GM21529 (cell line): ENCODE measurements at regions not wholly inside any gene's neighbourhood (a gene's known extent, or its start where the extent isn't known, plus 50 kb on each side); places are given as distances from the start of the nearest gene placed in this dataset.

Experiments used
- ATAC-seq: cut with Tn5 transposase; IDR thresholded peaks from one replicate; pipeline ENCODE4 v1.9.1; 2021; ENCODE audit not compliant: unreplicated experiment

DNA sequence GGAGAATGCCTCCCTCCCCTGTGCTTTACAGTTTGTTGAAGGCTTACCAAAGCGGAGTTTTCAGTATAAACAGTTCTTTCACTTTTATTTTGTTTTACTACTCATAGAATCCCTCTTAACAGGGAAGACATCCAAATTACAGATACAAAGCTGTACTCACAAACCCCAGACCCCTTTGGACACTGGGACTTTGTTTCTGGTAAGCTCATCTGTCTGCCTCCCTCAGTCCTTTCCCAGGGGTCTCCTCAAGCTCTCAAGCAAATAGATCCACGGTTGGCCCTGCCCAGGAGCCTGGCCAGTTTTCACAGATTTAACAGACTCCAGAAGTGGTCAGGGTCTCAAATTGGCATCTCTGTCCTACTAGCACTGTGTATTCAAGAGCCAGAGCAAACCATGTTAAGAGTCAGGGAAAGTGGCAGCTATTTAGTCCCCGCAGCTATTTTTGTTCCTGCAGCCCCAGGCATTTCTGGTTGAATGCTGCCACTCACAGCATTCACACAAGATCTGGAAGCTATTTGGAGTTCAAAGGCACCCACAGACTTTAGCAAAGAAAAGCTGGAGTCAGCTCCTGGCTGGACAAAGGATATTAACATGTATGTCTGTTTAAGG is 54.2 kb downstream of the TMEM100 start:
- no peak for ATAC-seq

DNA sequence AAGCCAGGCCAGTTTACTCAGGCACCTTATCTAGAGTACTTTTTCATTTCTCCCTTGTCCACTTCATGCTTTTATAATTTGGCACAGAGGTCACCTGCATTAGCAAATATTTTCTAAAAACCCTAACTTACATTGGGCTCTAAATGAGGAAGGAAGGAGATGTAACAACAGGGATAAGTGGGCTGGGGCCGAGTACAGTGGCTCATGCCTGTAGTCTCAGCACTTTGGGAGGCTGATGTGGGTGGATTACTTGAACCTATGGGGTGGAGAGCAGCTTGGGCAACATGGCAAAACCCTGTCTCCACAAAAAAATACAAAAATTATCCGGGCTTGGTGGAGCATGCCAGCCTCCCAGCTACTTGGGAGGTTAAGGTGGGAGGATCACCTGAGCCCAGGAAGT is 55.9 kb downstream of the TMEM100 start:
- no peak for ATAC-seq

DNA sequence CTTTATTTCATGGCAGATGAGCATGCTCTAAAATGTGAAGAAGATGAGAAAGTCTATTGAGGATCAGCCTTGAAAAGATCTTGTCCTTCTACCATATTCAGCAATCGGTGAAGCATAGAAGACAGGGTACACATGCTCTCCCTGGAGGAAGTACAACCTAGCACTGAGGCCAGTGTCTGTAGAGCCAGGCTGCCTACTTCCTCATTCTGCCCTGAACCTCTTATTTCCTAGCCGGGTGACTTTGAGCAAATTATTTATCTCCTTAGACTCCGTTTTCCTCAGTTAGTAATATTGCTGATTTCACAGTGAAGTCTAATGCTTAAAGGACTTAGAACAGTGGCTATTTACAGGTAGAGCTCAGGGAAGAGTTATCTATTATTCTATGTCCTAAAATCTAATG is 58.4 kb downstream of the TMEM100 start:
- peak; percentile 92 for ATAC-seq

DNA sequence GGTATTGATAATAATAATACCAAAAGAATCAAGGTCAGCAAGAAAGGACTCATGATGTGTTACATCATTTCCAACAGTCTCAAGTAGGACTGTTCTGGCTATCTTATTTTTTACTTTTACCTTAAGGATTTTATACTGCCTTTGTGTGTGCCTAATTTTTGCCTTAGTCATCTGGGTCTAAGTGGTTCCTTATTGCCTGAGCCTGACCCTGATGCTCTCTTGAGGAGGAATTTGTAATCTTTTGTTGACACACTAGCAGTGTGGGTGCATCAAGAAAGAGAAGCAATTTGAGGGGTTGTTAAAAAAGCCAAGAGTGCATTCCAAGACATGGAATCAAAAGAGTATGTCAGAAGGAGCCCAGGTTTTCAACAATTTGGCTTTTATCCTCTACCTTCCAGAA is 59.3 kb downstream of the TMEM100 start:
- ATAC-seq: no peak

DNA sequence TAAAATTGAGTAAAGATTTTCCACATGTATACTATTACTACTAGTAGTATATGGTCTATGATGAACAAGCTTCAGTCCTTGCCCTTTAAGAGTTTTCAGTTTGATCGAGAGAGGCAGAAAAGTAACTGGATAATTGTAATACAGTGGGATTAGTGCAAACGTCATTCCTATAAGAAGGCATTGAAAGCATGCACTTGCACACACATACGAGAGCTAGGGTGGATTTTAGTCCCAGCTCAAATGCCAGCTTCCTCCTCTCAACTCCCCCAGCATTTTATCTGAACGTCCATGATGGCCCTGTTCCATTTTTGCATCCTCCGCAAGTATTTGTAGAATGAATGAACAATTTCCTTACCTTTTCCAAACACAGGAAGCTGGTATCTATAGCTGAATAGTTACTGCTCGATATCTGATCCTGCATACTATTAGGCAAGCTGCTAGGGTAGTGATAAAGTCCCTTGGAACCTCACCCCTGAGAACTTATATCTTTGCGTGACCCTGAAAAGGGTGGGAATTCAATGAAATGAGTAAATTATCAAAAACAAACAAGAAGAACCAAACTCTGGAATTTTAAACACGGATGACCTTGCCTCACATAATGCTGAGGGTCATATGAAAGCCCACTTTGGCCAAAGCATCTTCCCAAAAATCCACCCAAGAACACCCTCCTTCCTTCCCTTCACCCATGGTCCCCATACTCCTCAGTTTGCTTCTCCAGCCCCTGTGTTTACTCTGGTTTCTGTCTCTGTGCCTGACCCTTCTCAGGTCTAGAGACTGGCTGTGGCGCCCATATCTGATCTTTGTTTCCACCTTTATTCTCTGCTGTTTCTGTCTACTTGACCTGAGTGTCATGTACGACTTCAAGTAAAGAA is 60.5 kb downstream of the TMEM100 start:
- ATAC-seq: no peak

DNA sequence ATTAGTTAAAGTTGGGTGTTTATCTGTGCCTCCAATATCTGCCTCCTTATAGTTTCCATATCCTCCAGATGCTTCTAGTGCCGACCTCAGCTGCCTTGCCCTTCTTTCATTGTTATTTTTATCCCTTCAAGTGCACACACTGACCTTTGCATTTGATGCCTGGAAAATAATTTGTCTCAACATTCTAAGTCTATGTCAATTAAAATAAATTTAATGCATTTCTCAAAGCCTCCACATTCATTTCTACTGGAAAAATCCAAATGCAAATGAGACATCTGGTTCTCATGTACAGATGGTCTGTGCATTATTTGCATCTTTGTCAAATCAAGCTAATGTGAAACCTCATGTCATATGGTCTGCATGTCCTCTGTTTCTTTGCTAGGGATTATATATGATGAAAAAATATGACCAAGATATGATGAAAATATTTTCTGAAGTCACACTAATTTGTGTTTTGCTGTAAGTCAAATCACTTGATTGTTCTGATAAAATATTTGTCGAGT is 61.4 kb downstream of the TMEM100 start:
- no peak for ATAC-seq

DNA sequence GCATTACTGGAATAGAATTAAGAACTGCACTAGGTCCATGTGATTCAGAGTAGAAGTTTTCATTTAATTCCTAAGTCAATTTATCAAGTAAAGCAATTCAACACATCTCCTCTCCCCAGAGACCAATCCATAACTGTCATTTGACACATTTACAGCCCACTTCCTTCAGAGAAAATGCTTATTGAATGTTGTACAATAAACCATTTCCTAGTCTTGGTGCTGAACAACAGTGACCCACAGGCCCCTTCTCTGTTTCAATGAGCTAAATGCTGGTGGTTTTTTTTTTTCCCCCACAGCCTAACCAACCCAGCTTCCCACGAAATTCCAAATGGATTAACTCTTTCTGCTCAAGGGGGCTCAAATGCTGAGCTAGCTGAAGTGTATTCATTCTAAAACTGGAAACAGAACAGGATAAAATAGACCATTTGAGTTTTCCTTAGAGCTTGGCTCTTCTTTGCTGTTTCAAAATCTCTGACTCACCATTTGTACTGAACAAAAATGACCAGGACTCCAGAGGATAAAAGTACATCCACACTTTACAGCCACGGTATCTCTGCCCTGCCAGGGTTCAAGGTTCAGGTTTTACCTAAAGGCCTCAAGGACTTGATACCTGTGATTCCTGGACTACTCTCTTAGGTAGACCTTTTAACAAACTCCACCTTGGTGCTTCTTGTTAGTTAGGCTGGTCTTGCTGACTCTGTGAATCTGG is 62.3 kb downstream of the TMEM100 start:
- ATAC-seq: no peak

DNA sequence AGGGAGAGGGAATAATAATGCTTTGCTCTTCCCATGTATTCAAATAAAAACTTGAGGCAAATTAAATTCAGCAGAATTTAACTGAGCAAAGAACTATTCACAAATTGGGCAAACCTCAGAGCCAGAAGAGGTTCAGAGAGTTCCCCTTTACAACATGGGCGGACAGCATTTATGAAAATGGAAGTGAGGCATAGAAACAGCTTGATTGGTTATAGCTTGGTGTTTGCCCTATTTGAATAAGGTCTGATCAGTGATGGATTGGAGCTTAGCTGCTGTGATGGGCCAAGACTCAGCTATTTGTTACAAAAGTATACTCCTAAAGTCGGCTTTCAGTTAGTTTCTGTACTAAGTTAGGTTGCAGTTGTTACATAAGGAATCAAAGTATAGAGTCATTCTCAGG is 63.0 kb downstream of the TMEM100 start:
- no peak for ATAC-seq

DNA sequence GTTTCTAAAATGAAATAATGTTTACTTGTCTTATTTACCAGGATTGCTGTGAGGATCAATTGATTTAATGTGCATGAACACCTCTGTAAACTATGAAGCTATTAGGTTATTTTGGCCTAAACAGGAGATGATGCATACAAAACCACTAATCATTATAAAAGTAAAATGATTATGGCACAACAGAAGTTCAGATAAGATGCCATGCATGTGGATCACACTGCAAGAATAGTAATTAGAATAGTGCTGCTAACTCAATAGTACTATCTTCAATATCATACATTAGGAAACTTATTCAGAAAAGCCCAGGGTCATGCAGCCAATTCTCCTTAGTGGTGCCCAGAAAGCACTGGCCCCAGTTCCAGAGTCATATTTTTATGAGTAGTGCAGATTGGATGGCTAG is 66.9 kb downstream of the TMEM100 start:
- no peak for ATAC-seq

DNA sequence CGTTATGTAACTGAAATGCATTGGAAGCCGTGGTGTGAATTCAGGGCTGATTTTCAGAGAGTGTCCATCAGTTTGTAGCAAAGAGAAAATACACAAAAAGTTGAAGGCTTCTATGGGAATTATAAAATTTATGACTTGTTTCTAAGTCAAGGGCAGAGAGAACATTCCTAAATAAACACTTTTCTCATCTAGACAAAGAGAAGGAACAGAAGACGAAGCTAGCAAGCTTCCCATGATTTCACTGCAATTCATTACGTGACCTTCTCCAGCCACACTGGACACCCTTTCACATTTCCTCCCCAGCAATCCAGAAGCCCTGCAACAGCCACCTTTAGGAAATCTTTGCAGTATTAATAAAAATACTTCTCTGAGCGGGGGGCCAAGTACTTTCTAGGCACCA is 67.8 kb downstream of the TMEM100 start:
- no peak for ATAC-seq

DNA sequence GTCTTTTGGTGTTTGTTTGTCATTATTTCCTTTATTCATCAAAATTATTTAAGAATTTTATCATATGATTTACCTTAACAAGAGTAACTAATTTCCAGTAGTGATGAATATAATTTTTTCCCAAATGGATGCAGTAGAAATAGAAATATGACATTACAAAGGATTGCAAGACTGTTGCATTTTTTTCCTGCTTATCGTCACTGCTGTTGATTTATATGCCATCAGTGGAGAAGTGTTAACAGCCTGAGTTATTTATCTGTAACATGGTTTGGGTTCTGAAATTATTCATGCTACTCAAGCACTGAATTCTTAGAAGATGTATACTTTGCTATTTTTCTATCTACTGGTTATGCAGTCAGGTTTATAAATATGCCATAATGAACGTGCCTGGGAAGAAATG is 68.6 kb downstream of the TMEM100 start:
- ATAC-seq: no peak

DNA sequence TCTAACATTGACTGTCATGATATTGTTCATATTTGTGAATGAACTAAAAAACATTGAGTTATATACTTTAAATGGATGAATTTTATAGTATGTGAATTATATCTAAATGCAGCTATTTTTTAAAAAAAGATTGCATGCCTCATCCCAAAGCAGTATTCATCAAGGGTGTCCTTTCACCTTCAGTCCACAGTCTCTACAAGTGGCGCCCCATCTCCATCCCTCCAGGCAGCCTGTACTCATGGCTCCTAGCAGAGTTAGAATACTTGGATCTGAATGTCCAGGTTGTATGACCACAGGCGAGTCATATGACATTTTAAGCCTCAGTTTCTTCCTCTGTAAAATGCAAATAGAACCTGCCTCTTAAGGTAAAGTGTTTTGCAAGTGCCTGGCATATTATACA is 69.8 kb downstream of the TMEM100 start:
- ATAC-seq: no peak

DNA sequence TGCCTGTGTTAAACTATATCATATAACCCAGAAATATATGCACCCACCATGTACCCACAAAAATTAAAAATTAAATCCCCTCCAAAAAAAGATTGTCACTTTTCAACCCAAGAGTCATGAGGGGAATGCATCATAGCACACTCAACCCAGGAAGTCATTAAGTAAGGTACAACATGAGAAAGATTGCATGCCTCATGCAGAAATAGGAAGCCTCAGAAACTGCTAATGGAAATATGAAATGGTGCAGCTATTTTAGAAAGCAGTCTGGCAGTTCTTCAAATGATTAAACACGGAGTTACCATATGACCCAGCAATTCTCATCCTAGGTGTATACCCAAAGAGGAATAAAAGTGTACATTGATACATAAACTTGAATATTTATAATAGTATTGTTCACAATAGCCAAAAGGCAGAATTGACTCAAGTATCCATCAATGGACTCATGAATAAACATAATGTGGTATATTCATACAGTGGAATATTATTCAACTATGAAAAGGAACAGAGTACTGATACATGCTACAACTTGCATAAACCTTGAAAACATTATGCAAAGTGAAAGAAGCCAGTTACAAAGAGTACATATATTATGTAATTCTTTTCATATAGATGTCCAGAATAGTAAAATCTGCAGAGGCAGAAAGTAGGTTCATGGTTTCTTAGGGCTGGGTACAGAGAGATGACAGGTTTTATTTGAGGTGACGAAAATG is 70.4 kb downstream of the TMEM100 start:
- ATAC-seq: peak; percentile 73

DNA sequence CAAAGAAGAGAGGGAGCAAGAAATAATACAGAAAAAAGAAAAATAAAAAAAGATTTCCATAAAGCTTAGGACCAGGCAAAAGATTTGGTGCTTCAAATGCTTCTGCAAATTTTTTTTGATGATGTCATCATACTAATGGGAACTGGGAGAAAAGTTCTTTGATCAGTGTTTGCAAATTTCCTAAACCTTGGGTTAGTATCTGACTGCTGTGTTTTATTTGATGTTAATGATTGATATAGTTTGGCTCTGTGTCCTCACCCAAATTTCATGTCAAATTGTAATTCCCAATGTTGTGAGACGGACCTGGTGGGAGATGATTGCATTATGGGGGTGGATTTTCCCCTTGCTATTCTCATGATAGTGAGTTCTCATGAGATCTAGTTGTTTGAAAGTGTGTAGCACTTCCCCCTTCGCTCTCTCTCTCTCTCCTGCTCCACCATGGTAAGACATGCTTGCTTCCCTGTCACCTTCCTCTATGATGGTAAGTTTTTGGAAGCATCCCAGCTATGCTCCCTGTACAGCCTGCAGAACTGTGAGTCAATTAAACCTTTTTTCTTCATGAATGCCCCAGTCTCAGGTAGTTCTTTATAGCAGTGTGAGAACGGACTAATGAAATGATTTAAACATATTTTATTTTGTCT is 72.6 kb downstream of the TMEM100 start:
- ATAC-seq: no peak

DNA sequence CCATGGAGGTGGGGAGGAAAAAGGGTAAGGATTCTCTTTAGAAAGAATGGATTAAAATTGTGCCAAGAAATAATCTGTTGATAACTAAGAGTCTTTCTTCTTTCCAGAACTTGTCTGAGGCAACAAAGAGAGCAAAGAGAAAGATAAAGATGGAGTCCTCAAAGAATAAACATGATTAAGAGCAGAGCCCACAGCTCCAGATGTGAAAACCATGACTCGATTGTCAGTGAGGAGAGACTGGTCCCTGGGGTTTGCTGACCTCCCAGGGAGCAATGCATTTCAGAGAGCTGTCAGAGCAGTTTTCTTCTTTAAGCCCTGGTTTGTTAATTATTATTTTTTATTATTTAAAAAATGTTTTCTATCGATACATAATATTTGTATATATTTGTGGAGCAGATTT is 74.6 kb downstream of the TMEM100 start:
- no peak for ATAC-seq

DNA sequence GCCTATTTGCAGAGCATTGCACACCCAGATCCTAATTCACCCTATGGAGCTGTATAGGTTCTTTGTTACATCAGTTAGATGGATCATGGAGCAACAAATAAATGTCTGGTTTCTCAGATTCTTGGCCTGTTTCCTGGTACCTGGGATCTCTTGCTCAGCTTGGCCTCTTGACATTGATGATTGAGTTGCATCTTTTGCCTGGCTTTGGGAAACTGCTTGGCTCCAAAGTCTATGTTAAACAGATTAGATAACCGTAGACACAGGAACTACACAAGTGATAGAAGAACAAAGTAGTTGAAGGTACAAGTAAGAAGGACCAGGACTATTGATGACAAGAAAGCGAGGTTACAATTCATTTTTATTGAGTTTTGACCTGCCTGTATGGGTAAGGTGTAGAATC is 77.3 kb downstream of the TMEM100 start:
- no peak for ATAC-seq

DNA sequence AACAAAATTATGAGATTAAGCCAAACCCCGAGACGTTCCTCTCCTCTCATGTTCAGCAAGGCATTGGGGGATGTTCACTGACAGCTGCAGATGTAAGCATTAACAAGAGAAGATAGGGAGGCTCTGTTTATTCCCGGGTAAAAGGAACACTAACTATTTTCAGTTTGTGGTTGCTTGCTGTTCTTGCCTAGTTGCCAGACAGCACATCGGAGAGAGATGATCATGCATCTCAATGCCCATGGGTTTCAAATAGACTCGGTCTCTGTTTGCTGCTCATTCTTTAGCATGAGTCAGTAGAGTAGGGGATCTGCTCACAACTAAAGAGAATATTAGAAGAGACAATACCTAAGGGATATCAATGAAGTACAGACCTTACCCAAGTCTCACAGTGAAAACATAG is 78.3 kb downstream of the TMEM100 start:
- no peak for ATAC-seq

DNA sequence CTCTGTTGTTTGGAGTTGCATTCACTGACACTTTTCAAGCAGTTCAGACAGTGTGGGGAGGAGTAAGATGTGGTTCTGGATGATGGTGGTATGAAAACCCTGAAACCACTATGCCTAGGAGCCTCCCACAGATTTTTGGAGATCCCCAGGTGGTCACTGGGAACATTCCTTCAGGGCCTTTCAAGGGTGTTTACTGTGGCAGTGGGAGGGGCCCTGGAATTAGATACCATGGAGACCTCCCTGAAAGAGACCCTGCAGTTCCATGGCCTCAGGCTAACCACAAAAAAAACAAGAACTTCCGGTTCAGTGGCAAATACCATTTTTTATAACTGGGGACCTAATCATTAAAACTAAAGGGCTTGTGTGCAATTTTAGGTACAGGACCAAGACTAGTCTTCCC is 79.9 kb downstream of the TMEM100 start:
- no peak for ATAC-seq

DNA sequence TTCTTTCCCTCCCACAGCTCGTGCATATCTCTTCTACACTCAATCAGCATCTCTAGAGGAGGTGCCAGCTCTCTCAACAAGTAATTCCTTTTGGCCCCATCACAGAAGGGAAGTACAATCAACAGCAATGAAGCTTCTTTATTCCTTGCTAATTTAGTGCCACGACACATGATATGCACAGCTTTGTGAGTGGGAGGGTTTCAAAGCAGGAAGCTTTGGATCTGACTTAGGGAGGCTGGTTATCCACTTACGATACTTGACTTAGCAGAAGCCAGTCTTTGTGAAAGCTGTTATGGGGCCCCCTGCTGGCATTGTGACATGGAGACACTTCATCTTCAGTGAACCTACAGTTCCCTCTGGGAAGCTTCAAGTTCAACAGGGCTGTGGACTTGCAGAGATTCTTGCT is 81.0 kb downstream of the TMEM100 start:
- ATAC-seq: peak; percentile 67

DNA sequence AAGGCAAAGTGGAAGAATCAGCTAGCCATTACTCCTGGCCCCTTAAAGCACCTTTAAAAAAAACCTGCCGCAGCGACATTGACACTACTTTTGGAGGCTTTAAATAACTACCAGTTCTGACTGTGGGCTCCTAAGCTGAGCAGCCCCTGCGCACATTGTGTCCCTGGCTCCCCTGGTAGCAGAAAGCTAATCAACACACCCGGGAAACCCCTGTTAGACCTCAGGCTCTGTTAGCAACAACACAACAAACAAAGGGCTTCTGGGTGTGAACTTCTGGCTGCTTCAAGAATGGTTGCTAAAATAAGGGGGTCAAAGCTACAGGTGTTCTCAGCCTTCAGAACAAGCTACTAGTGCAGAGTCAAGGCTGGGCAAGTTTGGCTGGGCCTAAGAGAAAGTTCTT is 83.6 kb downstream of the TMEM100 start:
- no peak for ATAC-seq
